ENCODE measurements at regions not wholly inside any gene's neighbourhood (a gene's known extent, or its start where the extent isn't known, plus 50 kb on each side); places are given as distances from the start of the nearest gene placed in this dataset.
"Not testable (repeated sequence)": the region's sequence is repeated elsewhere in the genome, so short reads cannot be mapped to it uniquely, and the experiment has no call there.

GRCh38 chr2:7440977-7441376, 523.8 kb downstream of the RNF144A start:
- H3K27me3 ChIP-seq (ENCODE audit: insufficient read depth, low read length): no peaks in the 10 kb centered on the region
- no peak overlapping the region for H4K91ac ChIP-seq (ENCODE audit: insufficient read length, low read depth, low read length)
- Mint-ChIP-seq H3K27ac (no peak overlapping the region), H3K4me3 (no peak overlapping the region), H3K4me1 (peaks cover 0 to 2% of the 10 kb centered on the region in 2 experiments; a peak in 1 of 4 replicates), H3K27me3 (ENCODE audit: low read depth) (peaks cover 2% of the 10 kb centered on the region; the same call in 1 of the 2 replicates), H3K36me3 (ENCODE audit: insufficient read depth in 1 of 3, low read depth in 3 of 3) (peaks cover 0 to 5% (median 0%) of the 10 kb centered on the region in 3 experiments; a peak in 2 of 7 replicates), H3K9me3 (peaks cover 0 to 2% of the 10 kb centered on the region in 2 experiments; a peak in 2 of 5 replicates)
- WGBS (ENCODE audit: extremely low coverage, insufficient read length, low lambda C conversion rate): no CpG with 5 or more reads among the region's 4 CpGs
- H3K14ac ChIP-seq (ENCODE audit: insufficient read depth, low read length): no peak overlapping the region
- H3K23ac ChIP-seq (ENCODE audit: insufficient read length, low read depth, low read length): no peak overlapping the region
- TF ChIP-seq CTCF (conservative IDR thresholded peaks at IDR 0.05): no peak
- H3K18ac ChIP-seq (ENCODE audit: insufficient read length, low read depth, low read length): no peak overlapping the region
- no peak overlapping the region for H3K56ac ChIP-seq (ENCODE audit: insufficient read length, low read depth, low read length)
- no peak overlapping the region for H3K4me2 ChIP-seq (ENCODE audit: insufficient read depth, insufficient read length, low read length)
- H2BK5ac ChIP-seq (ENCODE audit: insufficient read length, low read length): no peak overlapping the region
- no peaks in the 10 kb centered on the region for H3K9me3 ChIP-seq (ENCODE audit: control insufficient read depth, low read depth, low read length)
- H3K4me1 ChIP-seq (ENCODE audit: insufficient read depth, low read length): no peaks in the 10 kb centered on the region
- no peak overlapping the region for H3K9ac ChIP-seq (ENCODE audit: extremely low read depth, insufficient read length, low read length)
- H2BK120ac ChIP-seq (ENCODE audit: low read depth, low read length, poor library complexity, severe bottlenecking): no peak overlapping the region
- H3K27ac ChIP-seq (ENCODE audit: insufficient read length, low read depth, low read length): no peak overlapping the region
- H3K4ac ChIP-seq (ENCODE audit: low read depth, low read length): no peak overlapping the region
- DNase-seq: no peak
- H2BK12ac ChIP-seq (ENCODE audit: insufficient read length, low read depth, low read length): no peak overlapping the region
- H4K20me1 ChIP-seq (ENCODE audit: control insufficient read depth, insufficient read depth, insufficient read length): no peaks in the 10 kb centered on the region
- H4K8ac ChIP-seq (replicated peaks; ENCODE audit: insufficient read length, low read depth, low read length): no peak overlapping the region
- H2BK20ac ChIP-seq (ENCODE audit: low read depth, low read length, poor library complexity, severe bottlenecking): no peak overlapping the region
- no peaks in the 10 kb centered on the region for H3K23me2 ChIP-seq (ENCODE audit: insufficient read length, low read depth, low read length, poor library complexity, severe bottlenecking)
- H2AK5ac ChIP-seq (ENCODE audit: insufficient read length, low read length): no peak overlapping the region
- no peak overlapping the region for H2BK15ac ChIP-seq (ENCODE audit: low read depth, low read length)
- no peaks in the 10 kb centered on the region for H3K79me1 ChIP-seq (ENCODE audit: insufficient read depth, low read depth, low read length, poor library complexity, severe bottlenecking)
- H2AFZ ChIP-seq (ENCODE audit: low read length): no peak overlapping the region
- no peak overlapping the region for H4K5ac ChIP-seq (ENCODE audit: insufficient read length, low read depth, low read length)
- H3K79me2 ChIP-seq (ENCODE audit: insufficient read depth, low read length): no peaks in the 10 kb centered on the region
- no peak overlapping the region for H3T11ph ChIP-seq (ENCODE audit: low read length)

GRCh38 chr2:7441841-7442240, 524.6 kb downstream of the RNF144A start:
- not testable (repeated sequence) for H4K5ac ChIP-seq (ENCODE audit: insufficient read length, low read depth, low read length); H3K4me1 Mint-ChIP-seq; H3K18ac ChIP-seq (ENCODE audit: insufficient read length, low read depth, low read length); H3K27me3 Mint-ChIP-seq (ENCODE audit: low read depth); H3K79me2 ChIP-seq (ENCODE audit: insufficient read depth, low read length); H2BK20ac ChIP-seq (ENCODE audit: low read depth, low read length, poor library complexity, severe bottlenecking); H3K36me3 Mint-ChIP-seq (ENCODE audit: insufficient read depth in 1 of 3, low read depth in 3 of 3); H2AK5ac ChIP-seq (ENCODE audit: insufficient read length, low read length); H3K79me1 ChIP-seq (ENCODE audit: insufficient read depth, low read depth, low read length, poor library complexity, severe bottlenecking); H3K27ac ChIP-seq (ENCODE audit: insufficient read length, low read depth, low read length); H3K9me3 ChIP-seq (ENCODE audit: control insufficient read depth, low read depth, low read length); H3K9ac ChIP-seq (ENCODE audit: extremely low read depth, insufficient read length, low read length); H3K27me3 ChIP-seq (ENCODE audit: insufficient read depth, low read length); H4K8ac ChIP-seq (replicated peaks; ENCODE audit: insufficient read length, low read depth, low read length); H3K23ac ChIP-seq (ENCODE audit: insufficient read length, low read depth, low read length); H3K9me3 Mint-ChIP-seq; H3K4me1 ChIP-seq (ENCODE audit: insufficient read depth, low read length); H2BK5ac ChIP-seq (ENCODE audit: insufficient read length, low read length); H2BK15ac ChIP-seq (ENCODE audit: low read depth, low read length); H3K4me3 Mint-ChIP-seq; H2BK12ac ChIP-seq (ENCODE audit: insufficient read length, low read depth, low read length); H3K27ac Mint-ChIP-seq; DNase-seq; H2AFZ ChIP-seq (ENCODE audit: low read length); H3K23me2 ChIP-seq (ENCODE audit: insufficient read length, low read depth, low read length, poor library complexity, severe bottlenecking); H3K56ac ChIP-seq (ENCODE audit: insufficient read length, low read depth, low read length); H4K91ac ChIP-seq (ENCODE audit: insufficient read length, low read depth, low read length); H3K4me2 ChIP-seq (ENCODE audit: insufficient read depth, insufficient read length, low read length); H3K14ac ChIP-seq (ENCODE audit: insufficient read depth, low read length); H2BK120ac ChIP-seq (ENCODE audit: low read depth, low read length, poor library complexity, severe bottlenecking); H4K20me1 ChIP-seq (ENCODE audit: control insufficient read depth, insufficient read depth, insufficient read length); H3K4ac ChIP-seq (ENCODE audit: low read depth, low read length); H3T11ph ChIP-seq (ENCODE audit: low read length)
- no CpG with 5 or more reads among the region's 3 CpGs for WGBS (ENCODE audit: extremely low coverage, insufficient read length, low lambda C conversion rate)

All from H9 (cell line).